PC-3 (cell line): ENCODE measurements at regions not wholly inside any gene's neighbourhood (a gene's known extent, or its start where the extent isn't known, plus 50 kb on each side); places are given as distances from the start of the nearest gene placed in this dataset.
A peak's percentile ranks its signal among the peaks of the same experiment; 100 is the strongest.

ENCODE experiments used
- ATAC-seq: fragments of 200-7000 bp; cut with Tn5 transposase; 2 replicates; pipeline ENCODE4 v1.9.1; 2020; ENCODE audit warnings: mild to moderate bottlenecking, moderate library complexity
- BruUV-seq: library from RNA; stranded (reverse); fragments of 400-500 nt; replicated peaks from 2 replicates; lab custom pipeline; 2021; lab: Mats Ljungman, UMichigan
- CTCF ChIA-PET: fragments of 300-600 bp; sonication (Branson Sonifier 250); formaldehyde crosslinking; loops from one replicate; lab custom pipeline; 2022; ENCODE audit warnings: antibody characterized with exemption; lab: Charles Lee
- POLR2A ChIA-PET: fragments of 300-600 bp; sonication (Branson Sonifier 250); formaldehyde crosslinking; loops from one replicate; lab custom pipeline; 2022; ENCODE audit warnings: antibody characterized with exemption; ENCODE audit not compliant: unreplicated experiment; lab: Charles Lee
- DNase-seq: peaks from one replicate; pipeline ENCODE4 v3.0.0-alpha.2; 2015
- H2AFZ ChIP-seq: fragments of 300-600 bp; sonication (generic); 2 replicates; pipeline ENCODE4 v1.6.0; 2016; ENCODE audit warnings: antibody characterized with exemption, low read length
- H3F3A ChIP-seq: fragments of 300-600 bp; sonication (generic); one replicate; pipeline ENCODE4 v1.6.0; 2017; ENCODE audit warnings: antibody characterized with exemption, low read length, control low read depth, mild to moderate bottlenecking; ENCODE audit not compliant: unreplicated experiment
- H3K27ac ChIP-seq: fragments of 300-600 bp; sonication (generic); 2 replicates; pipeline ENCODE4 v1.5.1; 2016; ENCODE audit warnings: mild to moderate bottlenecking, low read length
- H3K27me3 ChIP-seq: fragments of 300-600 bp; sonication (generic); 2 replicates; pipeline ENCODE4 v1.6.1; 2016; ENCODE audit warnings: low read length, mixed read lengths
- H3K36me3 ChIP-seq: fragments of 300-600 bp; sonication (generic); 2 replicates; pipeline ENCODE4 v1.6.1; 2016; ENCODE audit warnings: low read depth, mixed run types, low read length, mixed read lengths
- H3K4me1 ChIP-seq: fragments of 300-600 bp; sonication (generic); 2 replicates; pipeline ENCODE4 v1.5.1; 2016; ENCODE audit warnings: low read length; ENCODE audit not compliant: insufficient read depth
- H3K4me2 ChIP-seq: fragments of 300-600 bp; sonication (generic); 2 replicates; pipeline ENCODE4 v1.6.0; 2016; ENCODE audit warnings: low read length
- H3K4me3 ChIP-seq: fragments of 300-600 bp; sonication (generic); 2 replicates; pipeline ENCODE4 v1.5.1; 2016; ENCODE audit warnings: mild to moderate bottlenecking, low read length, mixed read lengths
- H3K79me2 ChIP-seq: fragments of 300-600 bp; sonication (generic); 2 replicates; pipeline ENCODE4 v1.6.1; 2017; ENCODE audit warnings: low read length, mixed read lengths
- H3K9ac ChIP-seq: fragments of 300-600 bp; sonication (generic); 2 replicates; pipeline ENCODE4 v1.6.0; 2016; ENCODE audit warnings: mild to moderate bottlenecking, low read length
- H3K9me2 ChIP-seq: fragments of 300-600 bp; sonication (generic); replicated peaks from 2 replicates; pipeline ENCODE4 v1.6.1; 2016; ENCODE audit warnings: mixed run types, low read length, mixed read lengths
- H3K9me3 ChIP-seq: fragments of 300-600 bp; sonication (generic); 2 replicates; pipeline ENCODE4 v1.6.1; 2016; ENCODE audit warnings: low read length, mixed read lengths
- H4K20me1 ChIP-seq: fragments of 300-600 bp; sonication (generic); 2 replicates; pipeline ENCODE4 v1.6.1; 2016; ENCODE audit warnings: low read length, mixed read lengths
- CTCF ChIP-seq: fragments of 300-600 bp; sonication (generic); conservative IDR thresholded peaks from 2 replicates; pipeline ENCODE4 v1.5.1; 2017; ENCODE audit warnings: antibody characterized with exemption, low read depth, mild to moderate bottlenecking, low read length
- EZH2 ChIP-seq: fragments of 300-600 bp; sonication (generic); IDR thresholded peaks from one replicate; pipeline ENCODE4 v1.6.1; 2017; ENCODE audit warnings: antibody characterized with exemption, mild to moderate bottlenecking, low read length; ENCODE audit not compliant: unreplicated experiment
- EZH2phosphoT487 ChIP-seq: fragments of 300-600 bp; sonication (generic); IDR thresholded peaks from 2 replicates; pipeline ENCODE4 v1.6.1; 2018; ENCODE audit warnings: mild to moderate bottlenecking, antibody characterized with exemption, low read length, borderline replicate concordance
- intact Hi-C: fragments of 100-400 bp; cut with micrococcal nuclease; formaldehyde crosslinking; loops from 2 replicates; pipeline ENCODE4 v1.9.0; 2023

- Histone ChIP-seq H3K79me2 (no peaks in the 10 kb centered on the region), H3K9me3 (no peaks in the 10 kb centered on the region), H3K4me2 (peak overlapping the region; percentile 41), H3K36me3 (no peaks in the 10 kb centered on the region), H2AFZ (peak overlapping the region; percentile 29), H3K4me1 (peaks cover 14% of the 10 kb centered on the region), H3F3A (no peaks in the 10 kb centered on the region), H4K20me1 (no peaks in the 10 kb centered on the region), H3K9me2 (no peaks in the 10 kb centered on the region), H3K27ac (no peak overlapping the region), H3K27me3 (no peaks in the 10 kb centered on the region), H3K4me3 (no peak overlapping the region), H3K9ac (no peak overlapping the region)
- ChIA-PET POLR2A (no interaction called here), CTCF (interaction anchor here (0.7 kb wide), 3 partner anchors 157 to 483 kb away, joined by 3 to 11 read pairs (median 9); no protein-coding TSS in a partner anchor)
- intact Hi-C loops, result loop anchor here (1.0 to 10.0 kb wide), 4 partner anchors 185 to 771 kb away; no protein-coding TSS in a partner anchor
- TF ChIP-seq CTCF (peak; percentile 46), EZH2 (no peak)
- peak; percentile 54 for DNase-seq
- ATAC-seq, result peak; percentile 53
- BruUV-seq, result no TSS peak
These were observed 229.1 kb downstream of the VEGFC start for GRCh38 chr4:176563591-176563990.

GRCh38 chr4:176565049-176565448, 227.7 kb downstream of the VEGFC start:
- TF ChIP-seq CTCF, result no peak
- no peak for TF ChIP-seq EZH2phosphoT487
- no peak for TF ChIP-seq EZH2
- CTCF ChIA-PET, result no interaction called here
- no peaks in the 10 kb centered on the region for H4K20me1 ChIP-seq
- H3K27me3 ChIP-seq, result no peaks in the 10 kb centered on the region
- H3K9me2 ChIP-seq, result no peaks in the 10 kb centered on the region
- BruUV-seq, result no TSS peak
- POLR2A ChIA-PET, result no interaction called here
- H3K79me2 ChIP-seq, result no peaks in the 10 kb centered on the region
- no peaks in the 10 kb centered on the region for H3K9me3 ChIP-seq
- H3K4me1 ChIP-seq, result peaks cover 14% of the 10 kb centered on the region
- ATAC-seq, result no peak
- no peak overlapping the region for H3K9ac ChIP-seq
- H3K4me3 ChIP-seq, result no peak overlapping the region
- H2AFZ ChIP-seq, result no peak overlapping the region
- H3F3A ChIP-seq, result no peaks in the 10 kb centered on the region
- no peak overlapping the region for H3K4me2 ChIP-seq
- H3K36me3 ChIP-seq, result no peaks in the 10 kb centered on the region
- DNase-seq, result no peak
- no peak overlapping the region for H3K27ac ChIP-seq
- intact Hi-C loops, result loop anchor here (10.0 kb wide), 2 partner anchors 680 to 770 kb away; no protein-coding TSS in a partner anchor

- H3K9ac ChIP-seq, result no peak overlapping the region
- no peaks in the 10 kb centered on the region for H4K20me1 ChIP-seq
- no peak overlapping the region for H3K4me2 ChIP-seq
- no peaks in the 10 kb centered on the region for H3K27me3 ChIP-seq
- H3K36me3 ChIP-seq, result no peaks in the 10 kb centered on the region
- TF ChIP-seq EZH2 (no peak), CTCF (no peak), EZH2phosphoT487 (no peak)
- CTCF ChIA-PET, result no interaction called here
- POLR2A ChIA-PET, result interaction anchor here (0.5 kb wide), 1 partner anchor 12 kb away, joined by 3 read pairs; no protein-coding TSS in a partner anchor
- peaks cover 14% of the 10 kb centered on the region for H3K4me1 ChIP-seq
- no peak overlapping the region for H3K4me3 ChIP-seq
- H3K9me3 ChIP-seq, result no peaks in the 10 kb centered on the region
- no peaks in the 10 kb centered on the region for H3K79me2 ChIP-seq
- BruUV-seq, result no TSS peak
- ATAC-seq (peak; percentile 70), DNase-seq (peak; percentile 38)
- no peaks in the 10 kb centered on the region for H3K9me2 ChIP-seq
- peak overlapping the region; percentile 50 for H3K27ac ChIP-seq
- intact Hi-C loops, result loop anchor here (10.0 kb wide), 2 partner anchors 678 to 768 kb away; no protein-coding TSS in a partner anchor
- H3F3A ChIP-seq, result no peaks in the 10 kb centered on the region
- H2AFZ ChIP-seq, result peak overlapping the region; percentile 63; the same call in 1 of the 2 replicates
These were observed 226.0 kb downstream of the VEGFC start for GRCh38 chr4:176566769-176567168.
